Left ventricle myocardium inferior (tissue), 1 donor: ENCODE measurements at regions not wholly inside any gene's neighbourhood (a gene's known extent, or its start where the extent isn't known, plus 50 kb on each side); places are given as distances from the start of the nearest gene placed in this dataset.
A peak's percentile ranks its signal among the peaks of the same experiment; 100 is the strongest.

ENCODE experiments used
- DNase-seq: peaks from one replicate; pipeline ENCODE4 v3.0.0-alpha.2; 2020
- H3K27ac ChIP-seq: fragments of 200-600 bp; replicated peaks from 2 replicates; pipeline ENCODE4 v1.8.0; 2021
- H3K27me3 ChIP-seq: fragments of 200-600 bp; 2 replicates; pipeline ENCODE4 v1.8.0; 2021; ENCODE audit warnings: low read depth
- H3K36me3 ChIP-seq: fragments of 200-600 bp; 2 replicates; pipeline ENCODE4 v1.8.0; 2021
- H3K4me1 ChIP-seq: fragments of 200-600 bp; 2 replicates; pipeline ENCODE4 v1.8.0; 2021
- H3K4me3 ChIP-seq: fragments of 200-600 bp; 2 replicates; pipeline ENCODE4 v1.8.0; 2021; ENCODE audit warnings: mild to moderate bottlenecking, moderate library complexity
- H3K9me3 ChIP-seq: fragments of 200-600 bp; replicated peaks from 2 replicates; pipeline ENCODE4 v1.8.0; 2021
- intact Hi-C: fragments of 100-400 bp; cut with micrococcal nuclease; formaldehyde crosslinking; loops from one replicate; pipeline ENCODE4 v1.11.0; 2022
- TF ChIP-seq, protein P1 (sequence below): fragments of 200-600 bp; IDR thresholded peaks from 2 replicates; pipeline ENCODE4 v1.8.0; 2021; ENCODE audit warnings: antibody characterized with exemption, mild to moderate bottlenecking, borderline replicate concordance
- donor health status: DM: no; HTN: yes; CAD: no; lungs with severe emphysema.

- intact Hi-C loops: no loop called here
- no peaks in the 10 kb centered on the region for H3K27me3 ChIP-seq
- peak overlapping the region; percentile 89 for H3K27ac ChIP-seq
- TF ChIP-seq, protein P1, sequence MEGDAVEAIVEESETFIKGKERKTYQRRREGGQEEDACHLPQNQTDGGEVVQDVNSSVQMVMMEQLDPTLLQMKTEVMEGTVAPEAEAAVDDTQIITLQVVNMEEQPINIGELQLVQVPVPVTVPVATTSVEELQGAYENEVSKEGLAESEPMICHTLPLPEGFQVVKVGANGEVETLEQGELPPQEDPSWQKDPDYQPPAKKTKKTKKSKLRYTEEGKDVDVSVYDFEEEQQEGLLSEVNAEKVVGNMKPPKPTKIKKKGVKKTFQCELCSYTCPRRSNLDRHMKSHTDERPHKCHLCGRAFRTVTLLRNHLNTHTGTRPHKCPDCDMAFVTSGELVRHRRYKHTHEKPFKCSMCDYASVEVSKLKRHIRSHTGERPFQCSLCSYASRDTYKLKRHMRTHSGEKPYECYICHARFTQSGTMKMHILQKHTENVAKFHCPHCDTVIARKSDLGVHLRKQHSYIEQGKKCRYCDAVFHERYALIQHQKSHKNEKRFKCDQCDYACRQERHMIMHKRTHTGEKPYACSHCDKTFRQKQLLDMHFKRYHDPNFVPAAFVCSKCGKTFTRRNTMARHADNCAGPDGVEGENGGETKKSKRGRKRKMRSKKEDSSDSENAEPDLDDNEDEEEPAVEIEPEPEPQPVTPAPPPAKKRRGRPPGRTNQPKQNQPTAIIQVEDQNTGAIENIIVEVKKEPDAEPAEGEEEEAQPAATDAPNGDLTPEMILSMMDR: no peak
- peaks cover 22% of the 10 kb centered on the region for H3K4me1 ChIP-seq
- H3K4me3 ChIP-seq: no peak overlapping the region
- DNase-seq: no peak
- H3K9me3 ChIP-seq: no peaks in the 10 kb centered on the region
- H3K36me3 ChIP-seq: no peaks in the 10 kb centered on the region
These were observed 96.9 kb upstream of the KLF4 start for GRCh38 chr9:107586493-107586892.

GRCh38 chr9:107585465-107585864, 95.9 kb upstream of the KLF4 start:
- no peaks in the 10 kb centered on the region for H3K27me3 ChIP-seq
- H3K27ac ChIP-seq: no peak overlapping the region
- DNase-seq: no peak
- H3K9me3 ChIP-seq: no peaks in the 10 kb centered on the region
- H3K36me3 ChIP-seq: no peaks in the 10 kb centered on the region
- intact Hi-C loops: no loop called here
- TF ChIP-seq, protein P1: no peak
- H3K4me1 ChIP-seq: peaks cover 22% of the 10 kb centered on the region
- no peak overlapping the region for H3K4me3 ChIP-seq

DNA sequence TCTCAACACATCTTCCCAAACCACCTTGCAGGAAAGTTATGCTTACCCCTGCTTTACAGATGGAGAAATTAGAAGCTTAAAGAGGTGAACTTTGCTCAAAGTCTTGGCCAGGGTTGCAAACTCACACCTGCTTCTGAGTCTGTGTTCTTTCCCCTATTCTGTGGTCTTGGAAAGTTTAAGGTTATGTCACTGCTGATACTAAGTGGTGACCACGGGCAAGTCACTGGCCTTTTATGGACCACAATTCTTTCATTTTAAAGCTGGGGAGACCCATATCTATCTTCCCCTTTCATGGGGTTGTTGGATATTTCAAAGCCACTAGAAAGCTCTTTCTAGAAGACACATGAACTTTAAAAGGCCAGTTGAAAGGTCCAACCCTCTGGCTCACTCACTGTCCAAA, 95.4 kb upstream of the KLF4 start:
- H3K36me3 ChIP-seq: no peaks in the 10 kb centered on the region
- TF ChIP-seq, protein P1: no peak
- intact Hi-C loops: no loop called here
- H3K4me3 ChIP-seq: no peak overlapping the region
- no peaks in the 10 kb centered on the region for H3K27me3 ChIP-seq
- DNase-seq: no peak
- peaks cover 22% of the 10 kb centered on the region for H3K4me1 ChIP-seq
- H3K9me3 ChIP-seq: no peaks in the 10 kb centered on the region
- H3K27ac ChIP-seq: no peak overlapping the region

DNA sequence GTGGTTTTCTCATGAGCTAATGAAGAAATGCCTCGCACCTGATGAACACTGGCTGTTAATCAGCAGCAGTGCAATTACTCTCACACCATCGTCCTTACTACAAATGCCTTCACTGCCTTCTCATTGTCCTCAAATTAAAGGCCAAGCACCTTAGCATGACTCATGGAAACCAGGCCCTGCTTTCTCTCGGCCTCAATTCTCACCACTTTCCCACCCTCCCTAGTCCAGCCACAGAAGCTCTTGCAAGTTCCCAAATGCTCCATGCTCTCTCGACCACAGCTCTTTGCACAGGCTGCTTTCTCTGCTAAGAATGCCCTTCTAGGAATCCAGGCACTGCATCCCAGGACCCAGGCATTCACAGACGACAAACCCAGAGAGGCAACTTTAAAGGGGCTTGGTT, 94.6 kb upstream of the KLF4 start:
- no peaks in the 10 kb centered on the region for H3K36me3 ChIP-seq
- TF ChIP-seq, protein P1: no peak
- no peaks in the 10 kb centered on the region for H3K9me3 ChIP-seq
- no peak overlapping the region for H3K27ac ChIP-seq
- DNase-seq: no peak
- no peaks in the 10 kb centered on the region for H3K27me3 ChIP-seq
- H3K4me1 ChIP-seq: peaks cover 22% of the 10 kb centered on the region
- H3K4me3 ChIP-seq: no peak overlapping the region
- intact Hi-C loops: no loop called here

DNA sequence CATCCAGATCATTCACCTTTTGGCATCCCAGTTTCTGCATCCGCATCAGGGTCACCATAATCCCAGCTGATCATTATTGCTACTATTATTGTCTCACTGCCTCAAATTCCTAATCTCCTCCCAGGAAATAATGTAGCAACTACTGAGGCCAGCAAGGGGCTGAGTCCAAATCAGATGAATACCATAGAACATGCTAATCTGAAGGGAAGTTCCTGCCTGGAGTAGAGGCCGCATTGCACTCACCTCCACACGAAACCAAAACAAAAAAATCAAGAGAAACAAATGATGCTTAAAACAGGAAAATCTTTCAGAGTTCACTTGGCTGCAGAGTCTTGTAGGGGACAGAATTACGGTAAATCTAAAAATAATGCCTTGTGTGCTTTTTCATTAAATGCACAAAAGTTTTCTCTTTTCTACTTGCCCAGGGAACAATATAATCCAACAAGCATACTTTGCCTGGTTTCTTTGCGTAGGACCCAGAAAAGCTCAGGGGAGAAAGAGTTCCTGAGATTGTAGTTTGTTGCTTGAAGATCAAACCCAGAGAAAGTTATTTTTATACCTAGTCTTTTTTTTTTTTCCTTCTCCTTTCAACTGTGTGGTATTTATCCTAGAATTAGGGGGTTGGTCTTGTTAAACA, 87.7 kb upstream of the KLF4 start:
- no peaks in the 10 kb centered on the region for H3K27me3 ChIP-seq
- H3K36me3 ChIP-seq: no peaks in the 10 kb centered on the region
- no peaks in the 10 kb centered on the region for H3K9me3 ChIP-seq
- peak overlapping the region; percentile 76 for H3K27ac ChIP-seq
- peaks cover 9% of the 10 kb centered on the region for H3K4me1 ChIP-seq
- TF ChIP-seq, protein P1: no peak
- no peak overlapping the region for H3K4me3 ChIP-seq
- no peak for DNase-seq
- intact Hi-C loops: no loop called here
